H1 (cell line): ENCODE measurements at regions not wholly inside any gene's neighbourhood (a gene's known extent, or its start where the extent isn't known, plus 50 kb on each side); places are given as distances from the start of the nearest gene placed in this dataset.

ENCODE experiments used
- CTCF ChIA-PET: fragments of 300-600 bp; sonication (Branson Sonifier 250); formaldehyde crosslinking; loops from one replicate; lab custom pipeline; 2021; ENCODE audit not compliant: partially characterized antibody; lab: Charles Lee
- POLR2A ChIA-PET: fragments of 300-600 bp; sonication (Branson Sonifier 250); formaldehyde crosslinking; loops from one replicate; lab custom pipeline; 2021; ENCODE audit warnings: inconsistent platforms; ENCODE audit not compliant: partially characterized antibody; lab: Charles Lee
- DNase-seq, 2 experiments: peaks; one replicate each; pipeline versions ENCODE4 v3.0.0 to v3.0.0-alpha.2; 2010 to 2022; ENCODE audit warnings: low spot score in 2 of 2, low read depth in 1 of 2, mixed read lengths in 1 of 2
- FAIRE-seq: peaks from 2 replicates; lab custom pipeline; 2011; peaks lifted over from hg19 to GRCh38; lab: Jason Lieb, UNC
- H2AFZ ChIP-seq: 2 replicates; pipeline ENCODE4 v1.8.1; 2012; ENCODE audit warnings: low read length, inconsistent platforms
- H2AK5ac ChIP-seq: 2 replicates; pipeline ENCODE4 v1.6.1; 2013; ENCODE audit warnings: low read depth, low read length
- H2BK120ac ChIP-seq: replicated peaks from 2 replicates; pipeline ENCODE3; 2013; ENCODE audit warnings: low read depth, low read length, inconsistent platforms
- H2BK12ac ChIP-seq: 2 replicates; pipeline ENCODE4 v1.6.1; 2013; ENCODE audit warnings: low read depth, low read length
- H2BK15ac ChIP-seq: 2 replicates; pipeline ENCODE4 v1.6.1; 2013; ENCODE audit warnings: low read length
- H2BK20ac ChIP-seq: 2 replicates; pipeline ENCODE4 v1.6.1; 2013; ENCODE audit warnings: low read length
- H2BK5ac ChIP-seq: 2 replicates; pipeline ENCODE4 v1.6.1; 2013; ENCODE audit warnings: low read depth, low read length
- H3K14ac ChIP-seq: 2 replicates; pipeline ENCODE4 v1.6.1; 2013; ENCODE audit warnings: inconsistent platforms; ENCODE audit not compliant: insufficient read length
- H3K18ac ChIP-seq: 2 replicates; pipeline ENCODE4 v1.6.1; 2013; ENCODE audit warnings: low read length; ENCODE audit errors: extremely low read depth
- H3K23ac ChIP-seq: 2 replicates; pipeline ENCODE4 v1.6.1; 2013; ENCODE audit warnings: inconsistent platforms; ENCODE audit not compliant: insufficient read length
- H3K23me2 ChIP-seq: 2 replicates; pipeline ENCODE4 v1.6.1; 2013; ENCODE audit warnings: low read depth, low read length
- H3K27ac ChIP-seq: 2 replicates; pipeline ENCODE4 v1.6.1; 2011; ENCODE audit warnings: low read depth, low read length, inconsistent platforms
- H3K27me3 ChIP-seq, 4 experiments: replicated peaks in 1 of 4; 1 replicate in 1 of 4; 2 replicates in 3 of 4; pipeline versions ENCODE4 v1.6.1 to v1.8.1; 2011 to 2013; ENCODE audit warnings: low read length in 3 of 4, mild to moderate bottlenecking in 3 of 4, inconsistent platforms in 2 of 4, mixed read lengths in 2 of 4, moderate library complexity in 1 of 4; ENCODE audit not compliant: control insufficient read depth in 3 of 4, insufficient read depth in 3 of 4; ENCODE audit errors: extremely low read depth in 1 of 4
- H3K36me3 ChIP-seq, 4 experiments: 2 replicates each; pipeline versions ENCODE4 v1.6.1 to v1.8.1; 2011 to 2013; ENCODE audit warnings: mild to moderate bottlenecking in 4 of 4, low read length in 3 of 4, moderate library complexity in 2 of 4, control low read depth in 1 of 4, inconsistent platforms in 1 of 4; ENCODE audit not compliant: insufficient read depth in 4 of 4, control insufficient read depth in 2 of 4
- H3K4ac ChIP-seq: replicated peaks from 2 replicates; pipeline ENCODE3; 2013; ENCODE audit warnings: low read length, low read depth, mixed read lengths, inconsistent platforms; ENCODE audit not compliant: insufficient read length
- H3K4me1 ChIP-seq, 4 experiments: replicated peaks in 1 of 4; 1 replicate in 1 of 4; 2 replicates in 3 of 4; pipeline versions ENCODE4 v1.6.1 to v1.8.1; 2011 to 2013; ENCODE audit warnings: low read length in 3 of 4, inconsistent platforms in 2 of 4, mixed read lengths in 1 of 4; ENCODE audit not compliant: insufficient read depth in 4 of 4, control insufficient read depth in 3 of 4
- H3K4me2 ChIP-seq, 2 experiments: 2 replicates each; pipeline versions ENCODE4 v1.6.1 to v1.8.1; 2011 to 2013; ENCODE audit warnings: low read depth in 2 of 2, low read length in 2 of 2, control low read depth in 1 of 2, inconsistent platforms in 1 of 2, mild to moderate bottlenecking in 1 of 2; ENCODE audit not compliant: insufficient read depth in 1 of 2
- H3K4me3 ChIP-seq, 4 experiments: fragments of 200-600, 300-600 bp in 1 of 4; sonication (generic), shearing (Covaris generic), sonication (Bioruptor Twin) in 1 of 4; 2 replicates each; pipeline versions ENCODE4 v1.5.1 to v1.8.1; 2011 to 2016; ENCODE audit warnings: low read length in 4 of 4, low read depth in 3 of 4, control low read depth in 2 of 4, inconsistent platforms in 2 of 4, mild to moderate bottlenecking in 2 of 4, mixed read lengths in 1 of 4, moderate library complexity in 1 of 4; ENCODE audit not compliant: insufficient read depth in 2 of 4; ENCODE audit errors: extremely low read depth in 1 of 4
- H3K56ac ChIP-seq: replicated peaks from 2 replicates; pipeline ENCODE3; 2013; ENCODE audit warnings: low read depth, mild to moderate bottlenecking, mixed read lengths, low read length, inconsistent platforms; ENCODE audit not compliant: insufficient read length
- H3K79me1 ChIP-seq: 2 replicates; pipeline ENCODE4 v1.6.1; 2013; ENCODE audit warnings: low read depth, low read length, control low read depth
- H3K79me2 ChIP-seq, 2 experiments: 2 replicates each; pipeline versions ENCODE4 v1.6.1 to v1.8.1; 2012 to 2013; ENCODE audit warnings: low read length in 2 of 2, mild to moderate bottlenecking in 2 of 2, inconsistent platforms in 1 of 2; ENCODE audit not compliant: insufficient read depth in 2 of 2, control insufficient read depth in 1 of 2
- H3K9ac ChIP-seq, 4 experiments: replicated peaks in 1 of 4; 1 replicate in 1 of 4; 2 replicates in 3 of 4; pipeline versions ENCODE4 v1.6.1 to v1.8.1; 2011 to 2013; ENCODE audit warnings: low read depth in 3 of 4, low read length in 3 of 4, control low read depth in 2 of 4, mild to moderate bottlenecking in 2 of 4, moderate library complexity in 2 of 4, inconsistent platforms in 1 of 4; ENCODE audit errors: extremely low read depth in 1 of 4
- H3K9me3 ChIP-seq, 2 experiments: 2 replicates each; pipeline versions ENCODE4 v1.6.1 to v1.8.1; 2012 to 2013; ENCODE audit warnings: mild to moderate bottlenecking in 2 of 2, moderate library complexity in 2 of 2, control low read depth in 1 of 2, inconsistent platforms in 1 of 2, low read depth in 1 of 2, low read length in 1 of 2, mixed read lengths in 1 of 2; ENCODE audit not compliant: insufficient read depth in 2 of 2
- H4K20me1 ChIP-seq, 2 experiments: replicated peaks in 1 of 2; 2 replicates each; pipeline versions ENCODE3 to v1.8.1; 2011 to 2013; ENCODE audit warnings: inconsistent platforms in 2 of 2, low read length in 2 of 2, mild to moderate bottlenecking in 1 of 2; ENCODE audit not compliant: insufficient read depth in 2 of 2, control insufficient read depth in 1 of 2
- H4K5ac ChIP-seq: 2 replicates; pipeline ENCODE4 v1.6.1; 2013; ENCODE audit warnings: low read length, low read depth, mixed read lengths, inconsistent platforms; ENCODE audit not compliant: insufficient read length
- H4K8ac ChIP-seq: 2 replicates; pipeline ENCODE4 v1.8.0; 2013; ENCODE audit warnings: mild to moderate bottlenecking, moderate library complexity, low read length, inconsistent platforms; ENCODE audit not compliant: insufficient read depth; ENCODE audit errors: extremely low read depth
- H4K91ac ChIP-seq: replicated peaks from 2 replicates; pipeline ENCODE3; 2013; ENCODE audit warnings: low read length, mixed read lengths, inconsistent platforms; ENCODE audit not compliant: insufficient read length
- BACH1 ChIP-seq: IDR thresholded peaks from 2 replicates; pipeline ENCODE4 v1.6.1; 2012; ENCODE audit warnings: low read length, improper control_type of control experiment
- CBX8 ChIP-seq: fragments of 300-800, 300-1000 bp; sonication (generic); IDR thresholded peaks from 2 replicates; pipeline ENCODE4 v1.7.1; 2016; ENCODE audit warnings: low read depth, low read length, borderline replicate concordance
- CEBPB ChIP-seq: IDR thresholded peaks from 2 replicates; pipeline ENCODE4 v1.6.1; 2012; ENCODE audit warnings: low read depth, low read length
- NANOG ChIP-seq: IDR thresholded peaks from 2 replicates; pipeline ENCODE4 v1.6.1; 2011; ENCODE audit warnings: low read length, low read depth, mild to moderate bottlenecking, inconsistent platforms; ENCODE audit not compliant: insufficient read depth, poor library complexity, severe bottlenecking
- SIN3A ChIP-seq, 2 experiments: IDR thresholded peaks in 1 of 2; conservative IDR thresholded peaks in 1 of 2; 2 replicates each; pipeline ENCODE4 v1.6.1; 2011 to 2012; ENCODE audit warnings: low read length in 2 of 2, improper control_type of control experiment in 1 of 2, low read depth in 1 of 2, mild to moderate bottlenecking in 1 of 2
- SP1 ChIP-seq: IDR thresholded peaks from 2 replicates; pipeline ENCODE4 v1.6.1; 2011; ENCODE audit warnings: low read depth, low read length
- SRF ChIP-seq: IDR thresholded peaks from 2 replicates; pipeline ENCODE4 v1.6.1; 2011; ENCODE audit warnings: mild to moderate bottlenecking, low read depth, low read length, moderate library complexity
- YY1 ChIP-seq: IDR thresholded peaks from 2 replicates; pipeline ENCODE4 v1.6.1; 2011; ENCODE audit warnings: low read depth, mild to moderate bottlenecking, low read length
- WGBS, 2 experiments: shearing (Covaris generic) in 1 of 2; methylation state at CpG; one replicate each; pipeline versions ENCODE4 v1.1.6 to v1.1.7; 2013 to 2015; ENCODE audit warnings: low lambda C conversion rate in 2 of 2, mixed read lengths in 2 of 2, inconsistent platforms in 1 of 2, low coverage in 1 of 2, missing lambda C conversion rate in 1 of 2; ENCODE audit not compliant: insufficient replicate concordance in 2 of 2, insufficient coverage in 1 of 2, insufficient read length in 1 of 2; ENCODE audit errors: extremely low coverage in 1 of 2, missing lambda C conversion rate in 1 of 2; 5-methylcytosine and 5-hydroxymethylcytosine counted together

GRCh38 chr12:4974217-4974616 lies 64.5 kb downstream of the KCNA1 start:
- Histone ChIP-seq H3K4ac (no peak overlapping the region), H3K23me2 (no peaks in the 10 kb centered on the region; the same call in 1 of the 2 replicates), H3K18ac (no peak overlapping the region), H3K4me1 (peaks cover 0 to 9% (median 2%) of the 10 kb centered on the region in 4 experiments; a peak in 2 of 7 replicates)
- FAIRE-seq = no peak
- TF ChIP-seq CBX8 (no peak), BACH1 (no peak), NANOG (no peak), SP1 (no peak), SRF (no peak), CEBPB (no peak), YY1 (no peak), SIN3A (conservative IDR thresholded peaks at IDR 0.05 in 1 of 2, IDR thresholded peaks at IDR 0.05 in 1 of 2; ENCODE audit: low read depth in 1 of 2, low read length in 2 of 2) (no peak)
- TF ChIP-seq, all 59 proteins: peak for 0
- H2BK12ac ChIP-seq = no peak overlapping the region
- H2BK5ac ChIP-seq = no peak overlapping the region
- no peak overlapping the region for H4K5ac ChIP-seq
- H4K20me1 ChIP-seq = no peaks in the 10 kb centered on the region
- ChIA-PET CTCF (interaction anchor here (1.0 to 3.0 kb wide), 3 partner anchors 28 to 210 kb away, joined by 4 to 14 read pairs (median 4); no protein-coding TSS in a partner anchor), POLR2A (no interaction called here)
- no peaks in the 10 kb centered on the region for H3K36me3 ChIP-seq
- H3K9me3 ChIP-seq = no peaks in the 10 kb centered on the region
- no peak overlapping the region for H3K23ac ChIP-seq
- H2BK120ac ChIP-seq = no peak overlapping the region
- no peak overlapping the region for H2BK20ac ChIP-seq
- H4K91ac ChIP-seq = no peak overlapping the region
- WGBS, 2 experiments = 97% methylated on average over 3 of the region's 3 CpGs; no CpG with 5 or more reads in 1 of the 2 experiments
- no peaks in the 10 kb centered on the region for H3K79me1 ChIP-seq
- no peak overlapping the region for H3K9ac ChIP-seq
- H2BK15ac ChIP-seq = no peak overlapping the region
- no peak overlapping the region for H3K56ac ChIP-seq
- H3K4me3 ChIP-seq = no peak overlapping the region
- no peaks in the 10 kb centered on the region; a peak in 1 of 7 replicates for H3K27me3 ChIP-seq
- H3K14ac ChIP-seq = no peak overlapping the region
- H2AFZ ChIP-seq = no peak overlapping the region
- no peak overlapping the region for H2AK5ac ChIP-seq
- H4K8ac ChIP-seq = no peak overlapping the region
- DNase-seq = no peak
- no peak overlapping the region for H3K27ac ChIP-seq
- H3K79me2 ChIP-seq = no peaks in the 10 kb centered on the region
- H3K4me2 ChIP-seq = no peak overlapping the region
